Neuronal stem cell (in vitro differentiated cells): ENCODE measurements at regions not wholly inside any gene's neighbourhood (a gene's known extent, or its start where the extent isn't known, plus 50 kb on each side); places are given as distances from the start of the nearest gene placed in this dataset.

Source experiments
- DNase-seq: peaks from one replicate; pipeline ENCODE4 v3.0.0-alpha.2; 2013; ENCODE audit warnings: low spot score
- H2AFZ ChIP-seq: one replicate; pipeline ENCODE4 v1.6.1; 2013; ENCODE audit warnings: mild to moderate bottlenecking, low read length, inconsistent platforms
- H2AK5ac ChIP-seq: 2 replicates; pipeline ENCODE4 v1.6.1; 2013; ENCODE audit warnings: low read depth, mild to moderate bottlenecking, inconsistent platforms, low read length, moderate library complexity, mixed read lengths
- H2BK120ac ChIP-seq: 2 replicates; pipeline ENCODE4 v1.6.1; 2013; ENCODE audit warnings: low read depth, mild to moderate bottlenecking, inconsistent platforms, low read length, moderate library complexity, mixed read lengths
- H2BK12ac ChIP-seq: one replicate; pipeline ENCODE4 v1.6.1; 2013; ENCODE audit warnings: low read length, inconsistent platforms
- H2BK15ac ChIP-seq: 2 replicates; pipeline ENCODE4 v1.6.1; 2013; ENCODE audit warnings: mild to moderate bottlenecking, low read length, inconsistent platforms, mixed read lengths
- H2BK5ac ChIP-seq: one replicate; pipeline ENCODE4 v1.6.1; 2013; ENCODE audit warnings: inconsistent platforms, mild to moderate bottlenecking, low read length, moderate library complexity
- H3K14ac ChIP-seq: one replicate; pipeline ENCODE4 v1.6.1; 2013; ENCODE audit warnings: low read length, inconsistent platforms
- H3K18ac ChIP-seq: 2 replicates; pipeline ENCODE4 v1.6.1; 2013; ENCODE audit warnings: low read length, inconsistent platforms
- H3K23ac ChIP-seq: 2 replicates; pipeline ENCODE4 v1.6.1; 2013; ENCODE audit warnings: low read depth, mild to moderate bottlenecking, mixed read lengths, low read length, inconsistent platforms; ENCODE audit not compliant: poor library complexity
- H3K27ac ChIP-seq: replicated peaks from 3 replicates; pipeline ENCODE4 v1.5.1; 2013; ENCODE audit warnings: low read length, inconsistent platforms
- H3K27me3 ChIP-seq, 3 experiments: 2 replicates each; pipeline ENCODE4 v1.6.1; 2013; ENCODE audit warnings: low read length in 3 of 3, mild to moderate bottlenecking in 2 of 3, inconsistent platforms in 1 of 3, low read depth in 1 of 3, mixed read lengths in 1 of 3, moderate library complexity in 1 of 3; ENCODE audit not compliant: control insufficient read depth in 3 of 3, insufficient read depth in 3 of 3
- H3K36me3 ChIP-seq, 2 donors: replicated peaks in 1 of 2; 2 replicates each; pipeline ENCODE4 v1.6.1; 2013; ENCODE audit warnings: low read length in 2 of 2; ENCODE audit not compliant: control insufficient read depth in 2 of 2, insufficient read depth in 2 of 2
- H3K4ac ChIP-seq: 2 replicates; pipeline ENCODE4 v1.6.1; 2013; ENCODE audit warnings: inconsistent platforms, mild to moderate bottlenecking, low read length, moderate library complexity
- H3K4me1 ChIP-seq, 2 donors: 1 replicate in 1 of 2; 2 replicates in 1 of 2; pipeline ENCODE4 v1.6.1; 2013; ENCODE audit warnings: low read length in 2 of 2, low read depth in 1 of 2; ENCODE audit not compliant: control insufficient read depth in 2 of 2, insufficient read depth in 1 of 2
- H3K4me2 ChIP-seq: one replicate; pipeline ENCODE4 v1.6.1; 2013; ENCODE audit warnings: mild to moderate bottlenecking, low read length, inconsistent platforms; ENCODE audit not compliant: insufficient read depth, poor library complexity, severe bottlenecking
- H3K4me3 ChIP-seq, 2 donors: 2 replicates each; pipeline ENCODE4 v1.5.1; 2013; ENCODE audit warnings: low read length in 2 of 2, mild to moderate bottlenecking in 2 of 2, inconsistent platforms in 1 of 2, moderate library complexity in 1 of 2
- H3K79me1 ChIP-seq: one replicate; pipeline ENCODE4 v1.6.1; 2013; ENCODE audit warnings: low read depth, mild to moderate bottlenecking, inconsistent platforms, low read length, moderate library complexity
- H3K9ac ChIP-seq: one replicate; pipeline ENCODE4 v1.6.1; 2013; ENCODE audit warnings: mild to moderate bottlenecking, low read depth, low read length, inconsistent platforms; ENCODE audit not compliant: poor library complexity
- H3K9me3 ChIP-seq, 2 donors: replicated peaks in 1 of 2; 2 replicates each; pipeline versions ENCODE3 to v1.6.1; 2013; ENCODE audit warnings: low read length in 2 of 2, mild to moderate bottlenecking in 2 of 2, inconsistent platforms in 1 of 2, low read depth in 1 of 2, mixed read lengths in 1 of 2, moderate library complexity in 1 of 2; ENCODE audit not compliant: control insufficient read depth in 2 of 2, insufficient read depth in 1 of 2
- H4K8ac ChIP-seq: one replicate; pipeline ENCODE4 v1.6.1; 2013; ENCODE audit warnings: low read depth, mild to moderate bottlenecking, inconsistent platforms, low read length, moderate library complexity
- H4K91ac ChIP-seq: one replicate; pipeline ENCODE4 v1.6.1; 2013; ENCODE audit warnings: low read length, low read depth, mild to moderate bottlenecking, inconsistent platforms; ENCODE audit not compliant: poor library complexity
- WGBS, 2 donors: extraction: QIAGEN DNeasy Blood & Tissue Kit; methylation state at CpG; one replicate each; pipeline ENCODE4 v1.1.7; 2013; ENCODE audit warnings: missing lambda C conversion rate in 2 of 2, mixed read lengths in 1 of 2; ENCODE audit not compliant: insufficient read length in 2 of 2, insufficient replicate concordance in 1 of 2; ENCODE audit errors: extremely low coverage in 2 of 2; 5-methylcytosine and 5-hydroxymethylcytosine counted together

GRCh38 chr10:4217187-4217586 is 432.2 kb upstream of the KLF6 start:
- H3K4me1 ChIP-seq = peaks cover 5 to 7% of the 10 kb centered on the region in 2 donors
- no peak overlapping the region for H3K4me3 ChIP-seq
- H2BK5ac ChIP-seq = no peak overlapping the region
- DNase-seq = no peak
- no peak overlapping the region for H3K18ac ChIP-seq
- H4K8ac ChIP-seq = no peak overlapping the region
- H3K9ac ChIP-seq = no peak overlapping the region
- H3K9me3 ChIP-seq = no peaks in the 10 kb centered on the region
- no peak overlapping the region for H3K23ac ChIP-seq
- H3K27me3 ChIP-seq = no peaks in the 10 kb centered on the region
- no peaks in the 10 kb centered on the region for H3K79me1 ChIP-seq
- H3K36me3 ChIP-seq = no peaks in the 10 kb centered on the region
- no peak overlapping the region for H3K27ac ChIP-seq
- WGBS, 2 donors = no CpG with 5 or more reads among the region's 5 CpGs
- H2BK12ac ChIP-seq = no peak overlapping the region
- no peak overlapping the region for H2BK120ac ChIP-seq
- no peak overlapping the region for H3K4ac ChIP-seq
- H3K14ac ChIP-seq = no peak overlapping the region
- no peak overlapping the region for H2AK5ac ChIP-seq
- no peak overlapping the region for H4K91ac ChIP-seq
- no peak overlapping the region for H2AFZ ChIP-seq
- H2BK15ac ChIP-seq = no peak overlapping the region
- no peak overlapping the region for H3K4me2 ChIP-seq

GRCh38 chr10:4216726-4217125 is 431.7 kb upstream of the KLF6 start:
- Histone ChIP-seq H2BK120ac (no peak overlapping the region), H3K14ac (no peak overlapping the region), H3K9ac (no peak overlapping the region), H3K9me3 (no peaks in the 10 kb centered on the region), H2AFZ (no peak overlapping the region), H4K8ac (no peak overlapping the region), H3K27me3 (no peaks in the 10 kb centered on the region), H3K4me1 (peaks cover 5 to 7% of the 10 kb centered on the region in 2 donors), H3K18ac (no peak overlapping the region), H3K79me1 (no peaks in the 10 kb centered on the region), H3K36me3 (no peaks in the 10 kb centered on the region), H3K4ac (no peak overlapping the region), H2BK15ac (no peak overlapping the region), H3K23ac (no peak overlapping the region), H2BK5ac (no peak overlapping the region), H4K91ac (no peak overlapping the region), H2AK5ac (no peak overlapping the region), H2BK12ac (no peak overlapping the region), H3K4me2 (no peak overlapping the region), H3K27ac (no peak overlapping the region), H3K4me3 (no peak overlapping the region)
- DNase-seq = no peak
- WGBS, 2 donors = no CpG with 5 or more reads among the region's 3 CpGs

GRCh38 chr10:4215963-4216575 is 431.1 kb upstream of the KLF6 start:
- Histone ChIP-seq H2BK120ac (no peak overlapping the region), H2AK5ac (no peak overlapping the region), H3K27ac (no peak overlapping the region), H2AFZ (no peak overlapping the region), H3K4me2 (no peak overlapping the region), H2BK5ac (no peak overlapping the region), H3K27me3 (no peaks in the 10 kb centered on the region), H3K36me3 (no peaks in the 10 kb centered on the region), H3K9ac (no peak overlapping the region), H3K14ac (no peak overlapping the region), H3K4me1 (peaks cover 5 to 7% of the 10 kb centered on the region in 2 donors), H3K79me1 (no peaks in the 10 kb centered on the region), H3K18ac (no peak overlapping the region), H3K4ac (no peak overlapping the region), H4K8ac (no peak overlapping the region), H3K9me3 (no peaks in the 10 kb centered on the region), H3K4me3 (no peak overlapping the region), H4K91ac (no peak overlapping the region), H2BK12ac (no peak overlapping the region), H2BK15ac (no peak overlapping the region), H3K23ac (no peak overlapping the region)
- WGBS, 2 donors = no CpG with 5 or more reads among the region's 4 CpGs
- no peak for DNase-seq

- H4K8ac ChIP-seq = no peak overlapping the region
- no peak overlapping the region for H2AFZ ChIP-seq
- H3K27me3 ChIP-seq = no peaks in the 10 kb centered on the region
- H3K4ac ChIP-seq = no peak overlapping the region
- H2BK120ac ChIP-seq = no peak overlapping the region
- H2AK5ac ChIP-seq = no peak overlapping the region
- H2BK5ac ChIP-seq = no peak overlapping the region
- H3K18ac ChIP-seq = no peak overlapping the region
- H3K4me1 ChIP-seq = peaks cover 5 to 7% of the 10 kb centered on the region in 2 donors
- no peak overlapping the region for H3K14ac ChIP-seq
- no peak overlapping the region for H3K23ac ChIP-seq
- H3K9me3 ChIP-seq = no peaks in the 10 kb centered on the region
- no peak overlapping the region for H3K9ac ChIP-seq
- no peaks in the 10 kb centered on the region for H3K79me1 ChIP-seq
- H3K4me3 ChIP-seq = no peak overlapping the region
- H3K27ac ChIP-seq = no peak overlapping the region
- H2BK15ac ChIP-seq = no peak overlapping the region
- H3K4me2 ChIP-seq = no peak overlapping the region
- H3K36me3 ChIP-seq = no peaks in the 10 kb centered on the region
- no peak overlapping the region for H2BK12ac ChIP-seq
- no peak for DNase-seq
- no CpG with 5 or more reads among the region's 4 CpGs for WGBS, 2 donors
- no peak overlapping the region for H4K91ac ChIP-seq
Observed at GRCh38 chr10:4215485-4215884, 430.5 kb upstream of the KLF6 start.
